ENCODE measurements at regions not wholly inside any gene's neighbourhood (a gene's known extent, or its start where the extent isn't known, plus 50 kb on each side); places are given as distances from the start of the nearest gene placed in this dataset.

- Histone ChIP-seq H3K36me3 (ENCODE audit: low read length) (no peaks in the 10 kb centered on the region), H2AFZ (ENCODE audit: low read depth, low read length, severe bottlenecking) (no peak overlapping the region), H3K27me3 (ENCODE audit: low read length) (no peaks in the 10 kb centered on the region), H4K20me1 (ENCODE audit: low read depth, low read length) (no peaks in the 10 kb centered on the region), H3K9me2 (replicated peaks; ENCODE audit: insufficient read depth, low read length) (no peaks in the 10 kb centered on the region), H3K27ac (ENCODE audit: low read depth, low read length) (no peak overlapping the region), H3K9ac (ENCODE audit: low read length) (no peak overlapping the region), H3K79me2 (ENCODE audit: insufficient read depth, low read length) (no peaks in the 10 kb centered on the region), H3K4me2 (ENCODE audit: low read depth, low read length, poor library complexity, severe bottlenecking) (no peak overlapping the region), H3K9me3 (ENCODE audit: insufficient read depth, low read length) (no peaks in the 10 kb centered on the region), H3K4me3 (ENCODE audit: insufficient read depth, low read length, poor library complexity, severe bottlenecking) (no peak overlapping the region), H3F3A (ENCODE audit: insufficient read depth) (no peaks in the 10 kb centered on the region)
- TF ChIP-seq EZH2phosphoT487 (conservative IDR thresholded peaks at IDR 0.05; ENCODE audit: low read length), result no peak
- no peak for TF ChIP-seq CTCF (IDR thresholded peaks at IDR 0.05; ENCODE audit: insufficient read depth, low read length, poor library complexity, severe bottlenecking)
Observed at GRCh38 chr7:85711894-85712293, 525.0 kb upstream of the SEMA3D start.

- Histone ChIP-seq H4K20me1 (ENCODE audit: low read depth, low read length) (no peaks in the 10 kb centered on the region), H3K9me3 (ENCODE audit: insufficient read depth, low read length) (no peaks in the 10 kb centered on the region), H3K36me3 (ENCODE audit: low read length) (no peaks in the 10 kb centered on the region), H3K4me2 (ENCODE audit: low read depth, low read length, poor library complexity, severe bottlenecking) (no peak overlapping the region), H2AFZ (ENCODE audit: low read depth, low read length, severe bottlenecking) (no peak overlapping the region), H3K27ac (ENCODE audit: low read depth, low read length) (no peak overlapping the region), H3K9ac (ENCODE audit: low read length) (no peak overlapping the region), H3F3A (ENCODE audit: insufficient read depth) (no peaks in the 10 kb centered on the region), H3K4me3 (ENCODE audit: insufficient read depth, low read length, poor library complexity, severe bottlenecking) (no peak overlapping the region), H3K79me2 (ENCODE audit: insufficient read depth, low read length) (no peaks in the 10 kb centered on the region), H3K27me3 (ENCODE audit: low read length) (no peaks in the 10 kb centered on the region), H3K9me2 (replicated peaks; ENCODE audit: insufficient read depth, low read length) (no peaks in the 10 kb centered on the region)
- no peak for TF ChIP-seq CTCF (IDR thresholded peaks at IDR 0.05; ENCODE audit: insufficient read depth, low read length, poor library complexity, severe bottlenecking)
- TF ChIP-seq EZH2phosphoT487 (conservative IDR thresholded peaks at IDR 0.05; ENCODE audit: low read length), result no peak
Observed at GRCh38 chr7:85710960-85711359, 524.1 kb upstream of the SEMA3D start.

- Histone ChIP-seq H3K9me3 (ENCODE audit: insufficient read depth, low read length) (no peaks in the 10 kb centered on the region), H3K4me2 (ENCODE audit: low read depth, low read length, poor library complexity, severe bottlenecking) (no peak overlapping the region), H3K9ac (ENCODE audit: low read length) (no peak overlapping the region), H4K20me1 (ENCODE audit: low read depth, low read length) (no peaks in the 10 kb centered on the region), H3K4me3 (ENCODE audit: insufficient read depth, low read length, poor library complexity, severe bottlenecking) (no peak overlapping the region), H3F3A (ENCODE audit: insufficient read depth) (no peaks in the 10 kb centered on the region), H3K27me3 (ENCODE audit: low read length) (no peaks in the 10 kb centered on the region), H2AFZ (ENCODE audit: low read depth, low read length, severe bottlenecking) (no peak overlapping the region), H3K36me3 (ENCODE audit: low read length) (no peaks in the 10 kb centered on the region), H3K9me2 (replicated peaks; ENCODE audit: insufficient read depth, low read length) (no peaks in the 10 kb centered on the region), H3K27ac (ENCODE audit: low read depth, low read length) (no peak overlapping the region), H3K79me2 (ENCODE audit: insufficient read depth, low read length) (no peaks in the 10 kb centered on the region)
- no peak for TF ChIP-seq CTCF (IDR thresholded peaks at IDR 0.05; ENCODE audit: insufficient read depth, low read length, poor library complexity, severe bottlenecking)
- no peak for TF ChIP-seq EZH2phosphoT487 (conservative IDR thresholded peaks at IDR 0.05; ENCODE audit: low read length)
Observed at GRCh38 chr7:85708221-85708620, 521.4 kb upstream of the SEMA3D start.

- no peaks in the 10 kb centered on the region for H3K9me3 ChIP-seq (ENCODE audit: insufficient read depth, low read length)
- H3K27me3 ChIP-seq (ENCODE audit: low read length), result no peaks in the 10 kb centered on the region
- no peaks in the 10 kb centered on the region for H3K79me2 ChIP-seq (ENCODE audit: insufficient read depth, low read length)
- H3K9ac ChIP-seq (ENCODE audit: low read length), result no peak overlapping the region
- no peak overlapping the region for H3K27ac ChIP-seq (ENCODE audit: low read depth, low read length)
- H3K4me3 ChIP-seq (ENCODE audit: insufficient read depth, low read length, poor library complexity, severe bottlenecking), result no peak overlapping the region
- no peaks in the 10 kb centered on the region for H3K36me3 ChIP-seq (ENCODE audit: low read length)
- H3K4me2 ChIP-seq (ENCODE audit: low read depth, low read length, poor library complexity, severe bottlenecking), result no peak overlapping the region
- no peaks in the 10 kb centered on the region for H4K20me1 ChIP-seq (ENCODE audit: low read depth, low read length)
- no peak overlapping the region for H2AFZ ChIP-seq (ENCODE audit: low read depth, low read length, severe bottlenecking)
- no peaks in the 10 kb centered on the region for H3F3A ChIP-seq (ENCODE audit: insufficient read depth)
- TF ChIP-seq EZH2phosphoT487 (conservative IDR thresholded peaks at IDR 0.05; ENCODE audit: low read length) (no peak), CTCF (IDR thresholded peaks at IDR 0.05; ENCODE audit: insufficient read depth, low read length, poor library complexity, severe bottlenecking) (no peak)
- H3K9me2 ChIP-seq (replicated peaks; ENCODE audit: insufficient read depth, low read length), result no peaks in the 10 kb centered on the region
Observed at GRCh38 chr7:85705076-85705475, 518.2 kb upstream of the SEMA3D start.

Data from SU-DHL-6 (cell line).